ENCODE measurements at regions not wholly inside any gene's neighbourhood (a gene's known extent, or its start where the extent isn't known, plus 50 kb on each side); places are given as distances from the start of the nearest gene placed in this dataset.

- TF ChIP-seq POLR2A (IDR thresholded peaks at IDR 0.05; ENCODE audit: low read depth, low read length), result no peak
- TF ChIP-seq CTCF (IDR thresholded peaks at IDR 0.05; ENCODE audit: extremely low read depth in 1 of 2, insufficient read depth in 1 of 2, low read depth in 1 of 2, low read length in 2 of 2), result no peak
- TF ChIP-seq POLR2AphosphoS5 (IDR thresholded peaks at IDR 0.05; ENCODE audit: insufficient read depth, low read depth, low read length), result no peak
- no peak for TF ChIP-seq MYC (IDR thresholded peaks at IDR 0.05; ENCODE audit: low read depth, low read length)
Measured at GRCh38 chr3:182325213-182325950, 467.9 kb upstream of the ATP11B start.
